HepG2 (cell line): ENCODE measurements at regions not wholly inside any gene's neighbourhood (a gene's known extent, or its start where the extent isn't known, plus 50 kb on each side); places are given as distances from the start of the nearest gene placed in this dataset.

ENCODE experiments used
- EZH2 ChIP-seq: conservative IDR thresholded peaks from 2 replicates; pipeline ENCODE4 v1.6.1; 2012; ENCODE audit warnings: mild to moderate bottlenecking, low read depth, low read length, moderate library complexity
- GTF2F1 ChIP-seq: fragments of 150-350 bp; IDR thresholded peaks from 2 replicates; pipeline ENCODE4 v1.6.1; 2014; ENCODE audit warnings: low read length
- HDAC6 ChIP-seq: fragments of 200-600 bp; sonication (generic); IDR thresholded peaks from 2 replicates; pipeline ENCODE4 v1.7.0; 2017; ENCODE audit warnings: mild to moderate bottlenecking, antibody characterized with exemption, low read length, low read depth
- RAD21 ChIP-seq: fragments of 450-650 bp; formaldehyde crosslinking; IDR thresholded peaks from 2 replicates; pipeline ENCODE4 v1.5.0; 2020; ENCODE audit warnings: mild to moderate bottlenecking

- TF ChIP-seq GTF2F1, result no peak
- TF ChIP-seq HDAC6, result no peak
- TF ChIP-seq EZH2, result no peak
- no peak for TF ChIP-seq RAD21 (CRISPR knock-in tag)
Measured at GRCh38 chr3:72479651-72480215, 368.5 kb downstream of the SHQ1 start.
